GM23248 (cell line): ENCODE measurements at regions not wholly inside any gene's neighbourhood (a gene's known extent, or its start where the extent isn't known, plus 50 kb on each side); places are given as distances from the start of the nearest gene placed in this dataset.
A peak's percentile ranks its signal among the peaks of the same experiment; 100 is the strongest.

ENCODE experiments used
- DNase-seq: peaks from one replicate; pipeline ENCODE4 v3.0.0-alpha.2; 2015
- H2AFZ ChIP-seq: fragments of 200-600 bp; sonication (generic); 2 replicates; pipeline ENCODE4 v1.6.1; 2016; ENCODE audit warnings: antibody characterized with exemption
- H3F3A ChIP-seq: fragments of 200-600 bp; sonication (generic); 2 replicates; pipeline ENCODE4 v1.6.1; 2016; ENCODE audit warnings: mild to moderate bottlenecking, antibody characterized with exemption, mixed run types; ENCODE audit not compliant: insufficient read depth
- H3K27ac ChIP-seq: fragments of 200-600 bp; sonication (generic); 2 replicates; pipeline ENCODE4 v1.5.1; 2016; ENCODE audit warnings: mild to moderate bottlenecking
- H3K27me3 ChIP-seq: fragments of 200-600 bp; sonication (generic); replicated peaks from 2 replicates; pipeline ENCODE4 v1.6.1; 2016; ENCODE audit warnings: mild to moderate bottlenecking; ENCODE audit not compliant: insufficient read depth
- H3K36me3 ChIP-seq: fragments of 200-600 bp; sonication (generic); 2 replicates; pipeline ENCODE4 v1.6.1; 2016; ENCODE audit warnings: low read depth, mild to moderate bottlenecking
- H3K4me1 ChIP-seq: fragments of 200-600 bp; sonication (generic); 2 replicates; pipeline ENCODE4 v1.6.1; 2016; ENCODE audit warnings: mild to moderate bottlenecking; ENCODE audit not compliant: insufficient read depth
- H3K4me2 ChIP-seq: fragments of 200-600 bp; sonication (generic); one replicate; pipeline ENCODE4 v1.6.1; 2016; ENCODE audit warnings: mild to moderate bottlenecking; ENCODE audit not compliant: unreplicated experiment
- H3K4me3 ChIP-seq: fragments of 200-600 bp; sonication (generic); 2 replicates; pipeline ENCODE4 v1.5.1; 2016; ENCODE audit warnings: mild to moderate bottlenecking
- H3K79me2 ChIP-seq: fragments of 200-600 bp; sonication (generic); 2 replicates; pipeline ENCODE4 v1.6.1; 2016; ENCODE audit warnings: mild to moderate bottlenecking; ENCODE audit not compliant: insufficient read depth
- H3K9ac ChIP-seq: fragments of 200-600 bp; sonication (generic); 2 replicates; pipeline ENCODE4 v1.6.1; 2016; ENCODE audit warnings: mild to moderate bottlenecking
- H3K9me2 ChIP-seq: fragments of 200-600 bp; sonication (generic); 2 replicates; pipeline ENCODE4 v1.6.1; 2016; ENCODE audit warnings: mixed run types, mild to moderate bottlenecking, moderate library complexity; ENCODE audit not compliant: insufficient read depth
- H3K9me3 ChIP-seq: fragments of 200-600 bp; sonication (generic); one replicate; pipeline ENCODE4 v1.6.1; 2017; ENCODE audit warnings: low read depth
- H4K20me1 ChIP-seq: fragments of 200-600 bp; sonication (generic); 2 replicates; pipeline ENCODE4 v1.6.0; 2016; ENCODE audit not compliant: insufficient read depth
- EZH2 ChIP-seq: fragments of 200-600 bp; sonication (generic); IDR thresholded peaks from 2 replicates; pipeline ENCODE4 v1.6.1; 2018; ENCODE audit warnings: antibody characterized with exemption, mild to moderate bottlenecking; ENCODE audit not compliant: insufficient read depth, poor library complexity, severe bottlenecking
- EZH2phosphoT487 ChIP-seq: fragments of 200-600 bp; sonication (generic); IDR thresholded peaks from 2 replicates; pipeline ENCODE4 v1.6.1; 2018; ENCODE audit warnings: antibody characterized with exemption, moderate library complexity, mild to moderate bottlenecking, low read depth; ENCODE audit not compliant: insufficient read depth
- WGBS, 2 experiments: methylation state at CpG; one replicate each; pipeline ENCODE4 v1.1.6; 2015 to 2017; ENCODE audit warnings: low lambda C conversion rate in 2 of 2, low coverage in 1 of 2; ENCODE audit errors: missing lambda C conversion rate in 2 of 2; 5-methylcytosine and 5-hydroxymethylcytosine counted together
- in situ Hi-C: fragments of 300-500 bp; cut with MboI; formaldehyde crosslinking; loops from 2 replicates; pipeline ENCODE4 v1.15.0; 2020

DNA sequence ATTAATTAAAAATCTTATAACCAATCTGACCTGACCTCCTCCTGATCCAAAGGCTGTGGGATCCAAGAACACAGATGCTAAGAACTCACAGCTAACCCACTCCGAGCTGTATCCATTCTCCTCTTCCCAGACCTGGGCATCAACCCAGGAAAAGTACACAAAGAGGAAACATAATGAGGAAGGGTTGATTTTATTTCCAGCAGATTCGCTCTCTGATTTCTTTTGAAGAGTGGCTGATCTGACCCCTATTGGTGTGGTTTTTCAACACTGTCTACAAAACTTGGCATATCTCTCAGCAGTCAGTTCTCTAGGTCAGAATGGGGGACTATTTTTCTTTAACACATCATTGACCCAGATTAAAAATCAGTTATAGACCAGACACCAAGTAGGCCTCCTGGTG, 201.9 kb upstream of the UBASH3B start:
- H3K9ac ChIP-seq: no peak overlapping the region
- in situ Hi-C loops: no loop called here
- H3F3A ChIP-seq: no peaks in the 10 kb centered on the region
- H2AFZ ChIP-seq: no peak overlapping the region
- no peaks in the 10 kb centered on the region; the same call in 1 of the 2 replicates for H3K9me2 ChIP-seq
- TF ChIP-seq EZH2 (no peak), EZH2phosphoT487 (no peak)
- no peak overlapping the region for H3K4me2 ChIP-seq
- H3K27me3 ChIP-seq: no peaks in the 10 kb centered on the region
- H3K79me2 ChIP-seq: no peaks in the 10 kb centered on the region
- no peak overlapping the region for H3K27ac ChIP-seq
- WGBS, 2 experiments: 27 to 40% methylated on average over 2 of the region's 2 CpGs
- no peaks in the 10 kb centered on the region for H3K9me3 ChIP-seq
- no peak overlapping the region for H3K4me3 ChIP-seq
- no peaks in the 10 kb centered on the region for H3K36me3 ChIP-seq
- no peaks in the 10 kb centered on the region for H4K20me1 ChIP-seq
- no peak for DNase-seq
- H3K4me1 ChIP-seq: no peaks in the 10 kb centered on the region

DNA sequence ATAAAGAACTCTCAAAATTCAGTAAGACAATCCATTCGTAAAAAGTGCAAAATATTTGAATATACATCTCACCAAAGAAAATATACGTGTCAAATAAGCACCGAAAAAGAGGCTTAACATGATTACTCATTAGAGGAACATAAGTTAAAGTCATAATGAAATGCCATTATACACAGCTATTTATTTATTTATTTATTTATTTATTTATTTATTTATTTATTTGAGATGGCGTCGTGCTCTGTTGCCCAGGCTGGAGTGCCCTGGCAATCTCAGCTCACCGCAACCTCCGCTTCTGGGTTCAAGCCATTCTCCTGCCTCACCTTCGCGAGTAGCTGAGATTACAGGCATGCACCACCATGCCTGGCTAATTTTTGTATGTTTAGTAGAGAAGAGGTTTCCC, 203.6 kb upstream of the UBASH3B start:
- H4K20me1 ChIP-seq: no peaks in the 10 kb centered on the region
- no peaks in the 10 kb centered on the region for H3F3A ChIP-seq
- no peaks in the 10 kb centered on the region for H3K36me3 ChIP-seq
- no peaks in the 10 kb centered on the region; the same call in 1 of the 2 replicates for H3K9me2 ChIP-seq
- TF ChIP-seq EZH2: no peak
- no peak overlapping the region for H2AFZ ChIP-seq
- no peaks in the 10 kb centered on the region for H3K9me3 ChIP-seq
- no peak overlapping the region for H3K4me3 ChIP-seq
- no peak overlapping the region for H3K27ac ChIP-seq
- H3K4me2 ChIP-seq: no peak overlapping the region
- in situ Hi-C loops: no loop called here
- H3K79me2 ChIP-seq: no peaks in the 10 kb centered on the region
- no peak overlapping the region for H3K9ac ChIP-seq
- no peak for DNase-seq
- no peaks in the 10 kb centered on the region for H3K27me3 ChIP-seq
- H3K4me1 ChIP-seq: no peaks in the 10 kb centered on the region
- 90% methylated on average over 9 of the region's 9 CpGs for WGBS, 2 experiments

DNA sequence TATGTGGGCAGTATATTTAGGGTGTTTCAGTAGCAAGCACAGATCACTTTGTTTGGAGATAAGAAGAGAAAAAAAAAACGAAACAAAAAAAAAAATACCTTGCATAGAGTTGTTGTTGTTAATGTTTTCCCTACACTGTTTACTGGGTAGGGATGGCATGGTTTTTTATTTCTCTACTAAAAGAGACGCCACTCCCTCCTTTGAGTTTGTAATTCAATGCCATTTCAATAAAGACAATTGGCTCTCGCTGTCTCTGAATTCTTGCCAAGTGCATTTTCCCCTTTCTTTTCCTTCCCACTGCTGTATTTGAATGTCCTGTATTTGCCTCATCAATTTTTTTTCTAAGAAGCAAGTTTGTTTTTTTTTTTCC, 213.9 kb upstream of the UBASH3B start:
- H3K9ac ChIP-seq: 0 out of 2 replicates have a peak overlapping the region, but pooled peaks have one; percentile 76
- no peaks in the 10 kb centered on the region for H3K4me1 ChIP-seq
- peak; percentile 17 for DNase-seq
- no peaks in the 10 kb centered on the region for H3K27me3 ChIP-seq
- 6 to 10% methylated on average over 3 of the region's 3 CpGs for WGBS, 2 experiments
- TF ChIP-seq EZH2phosphoT487: no peak
- no peak for TF ChIP-seq EZH2
- no peaks in the 10 kb centered on the region for H3K36me3 ChIP-seq
- in situ Hi-C loops: no loop called here
- peak overlapping the region; percentile 76 for H3K4me3 ChIP-seq
- no peaks in the 10 kb centered on the region for H3K9me3 ChIP-seq
- no peaks in the 10 kb centered on the region for H4K20me1 ChIP-seq
- H3K4me2 ChIP-seq: peak overlapping the region; percentile 91
- H3K27ac ChIP-seq: no peak overlapping the region
- peak overlapping the region; percentile 70; the same call in 1 of the 2 replicates for H2AFZ ChIP-seq
- no peaks in the 10 kb centered on the region for H3K79me2 ChIP-seq
- no peaks in the 10 kb centered on the region for H3F3A ChIP-seq
- no peaks in the 10 kb centered on the region for H3K9me2 ChIP-seq

DNA sequence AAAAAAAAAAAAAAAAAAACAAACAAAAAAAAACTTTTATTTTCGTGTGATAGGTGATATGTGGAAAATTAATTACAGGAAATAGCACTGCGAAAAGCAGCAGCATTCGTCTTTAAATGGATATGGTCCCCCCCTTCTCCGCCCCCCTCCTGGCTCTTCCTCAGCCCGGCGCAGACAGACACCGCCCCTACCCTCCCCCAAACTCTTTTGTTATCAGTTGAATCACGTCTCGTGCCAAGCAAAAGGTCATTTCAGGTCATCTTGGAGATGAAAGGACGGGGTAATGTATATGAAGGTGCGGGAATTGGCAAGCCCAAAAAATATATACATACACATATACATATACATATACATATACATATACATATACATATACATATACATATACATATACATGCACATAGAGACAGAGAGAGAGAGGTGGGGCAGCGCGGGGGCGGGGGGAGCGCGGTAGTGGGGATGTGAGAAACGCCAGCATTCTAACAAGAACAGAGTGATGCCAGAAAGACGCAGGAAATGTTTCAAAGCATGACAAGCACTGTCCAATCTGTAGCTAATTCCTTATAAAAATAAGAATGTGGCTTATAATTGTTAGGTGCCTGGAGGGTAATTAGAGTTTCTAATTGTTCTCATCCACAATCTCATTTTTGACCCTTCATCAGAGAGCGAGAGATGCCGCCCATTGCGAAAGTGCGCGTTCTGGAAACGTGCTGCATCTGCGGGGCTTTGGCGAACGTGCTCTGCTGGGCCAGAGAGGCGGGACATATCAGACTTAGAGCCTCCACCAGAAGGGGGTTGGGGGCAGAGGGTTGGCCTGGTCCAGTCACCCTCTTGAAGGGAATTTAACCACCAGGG, 214.5 kb upstream of the UBASH3B start:
- no peak for TF ChIP-seq EZH2
- TF ChIP-seq EZH2phosphoT487: no peak
- in situ Hi-C loops: no loop called here
- Histone ChIP-seq H3K4me2 (peak overlapping the region; percentile 91), H3K4me3 (peak overlapping the region; percentile 76), H3K9me2 (no peaks in the 10 kb centered on the region), H3F3A (no peaks in the 10 kb centered on the region), H3K4me1 (no peaks in the 10 kb centered on the region), H4K20me1 (no peaks in the 10 kb centered on the region), H3K27ac (no peak overlapping the region), H3K79me2 (no peaks in the 10 kb centered on the region), H3K36me3 (no peaks in the 10 kb centered on the region), H3K9me3 (no peaks in the 10 kb centered on the region), H2AFZ (peak overlapping the region; percentile 90), H3K27me3 (no peaks in the 10 kb centered on the region), H3K9ac (peak overlapping the region; percentile 76)
- WGBS, 2 experiments: 0 to 1% methylated on average over 27 to 28 of the region's 28 CpGs
- DNase-seq: peak; percentile 67
